OCI-M1 (cell line): ENCODE measurements at regions not wholly inside any gene's neighbourhood (a gene's known extent, or its start where the extent isn't known, plus 50 kb on each side); places are given as distances from the start of the nearest gene placed in this dataset.
A peak's percentile ranks its signal among the peaks of the same experiment; 100 is the strongest.
"Not testable (repeated sequence)": the region's sequence is repeated elsewhere in the genome, so short reads cannot be mapped to it uniquely, and the experiment has no call there.

Experiments
- DNase-seq: peaks from one replicate; lab custom pipeline; 2025; lab: John Stamatoyannopoulos, UW

GRCh38 chr3:181265750-181266333, 276.3 kb upstream of the DNAJC19 start:
- peak; percentile 41 for DNase-seq

GRCh38 chr3:181264486-181264885, 274.9 kb upstream of the DNAJC19 start:
- no peak for DNase-seq

- DNase-seq: no peak
These were observed 264.3 kb upstream of the DNAJC19 start for GRCh38 chr3:181253796-181254195.

- DNase-seq: no peak
These were observed 263.1 kb upstream of the DNAJC19 start for GRCh38 chr3:181252631-181253030.

GRCh38 chr3:181250714-181251113, 261.2 kb upstream of the DNAJC19 start:
- no peak for DNase-seq

GRCh38 chr3:181239441-181239840, 249.9 kb upstream of the DNAJC19 start:
- no peak for DNase-seq

- no peak for DNase-seq
These were observed 240.7 kb upstream of the DNAJC19 start for GRCh38 chr3:181230258-181230657.

GRCh38 chr3:181213347-181213746, 223.8 kb upstream of the DNAJC19 start:
- DNase-seq: no peak

- DNase-seq: no peak
These were observed 222.7 kb upstream of the DNAJC19 start for GRCh38 chr3:181212271-181212670.

- DNase-seq: peak; percentile 23
These were observed 220.7 kb upstream of the DNAJC19 start for GRCh38 chr3:181210275-181210674.

- DNase-seq: no peak
These were observed 200.0 kb upstream of the DNAJC19 start for GRCh38 chr3:181189556-181189955.

- DNase-seq: no peak
These were observed 194.2 kb upstream of the DNAJC19 start for GRCh38 chr3:181183764-181184163.

- not testable (repeated sequence) for DNase-seq
These were observed 193.5 kb upstream of the DNAJC19 start for GRCh38 chr3:181183057-181183456.

- no peak for DNase-seq
These were observed 189.5 kb upstream of the DNAJC19 start for GRCh38 chr3:181178991-181179390.

GRCh38 chr3:181176601-181177000, 187.1 kb upstream of the DNAJC19 start:
- DNase-seq: peak; percentile 72

GRCh38 chr3:181174676-181175233, 185.2 kb upstream of the DNAJC19 start:
- DNase-seq: no peak

- DNase-seq: no peak
These were observed 184.5 kb upstream of the DNAJC19 start for GRCh38 chr3:181174022-181174421.

GRCh38 chr3:181173227-181173626, 183.7 kb upstream of the DNAJC19 start:
- DNase-seq: no peak

GRCh38 chr3:181134873-181135272, 145.3 kb upstream of the DNAJC19 start:
- no peak for DNase-seq

- no peak for DNase-seq
These were observed 144.3 kb upstream of the DNAJC19 start for GRCh38 chr3:181133832-181134231.

- no peak for DNase-seq
These were observed 116.1 kb upstream of the DNAJC19 start for GRCh38 chr3:181105646-181106045.

GRCh38 chr3:181103605-181104004, 114.1 kb upstream of the DNAJC19 start:
- peak; percentile 48 for DNase-seq

GRCh38 chr3:181086011-181086410, 96.5 kb upstream of the DNAJC19 start:
- no peak for DNase-seq

- no peak for DNase-seq
These were observed 92.4 kb upstream of the DNAJC19 start for GRCh38 chr3:181081930-181082329.
